ENCODE measurements at regions not wholly inside any gene's neighbourhood (a gene's known extent, or its start where the extent isn't known, plus 50 kb on each side); places are given as distances from the start of the nearest gene placed in this dataset.

DNA sequence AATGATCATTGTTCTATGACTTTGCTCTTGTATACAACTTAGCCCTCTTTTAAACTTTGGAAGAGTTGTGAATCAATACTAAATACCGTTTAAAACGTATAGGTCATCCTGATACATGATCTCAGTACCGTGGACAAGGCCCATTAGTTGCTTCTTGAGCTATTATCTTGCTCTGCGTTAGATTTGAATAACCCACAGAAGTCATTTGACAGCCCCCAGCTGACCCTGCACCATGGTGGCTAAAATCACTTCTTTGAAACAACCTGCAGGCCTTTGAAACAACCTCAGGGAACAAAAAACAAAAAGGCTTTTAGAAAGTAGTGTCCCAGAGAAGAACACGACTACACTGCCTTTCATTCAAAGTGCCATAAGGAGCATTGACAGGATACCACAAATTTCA lies 473.0 kb upstream of the ADGRL2 start:
- H3K4me3 ChIP-seq (ENCODE audit: extremely low read depth in 1 of 4, insufficient read depth in 2 of 4, low read depth in 3 of 4, low read length in 4 of 4), result no peak overlapping the region
- no peak overlapping the region for H3K9ac ChIP-seq (replicated peaks in 1 of 4; ENCODE audit: extremely low read depth in 1 of 4, low read depth in 3 of 4, low read length in 3 of 4)
- no peak overlapping the region for H3K23ac ChIP-seq (ENCODE audit: insufficient read length)
- H4K20me1 ChIP-seq (replicated peaks in 1 of 2; ENCODE audit: control insufficient read depth in 1 of 2, insufficient read depth in 2 of 2, low read length in 2 of 2), result no peaks in the 10 kb centered on the region
- H3K23me2 ChIP-seq (ENCODE audit: low read depth, low read length), result no peaks in the 10 kb centered on the region
- no peaks in the 10 kb centered on the region for H3K79me2 ChIP-seq (ENCODE audit: control insufficient read depth in 1 of 2, insufficient read depth in 2 of 2, low read length in 2 of 2)
- no peak overlapping the region for H4K8ac ChIP-seq (ENCODE audit: extremely low read depth, insufficient read depth, low read length)
- H3K36me3 ChIP-seq (ENCODE audit: control insufficient read depth in 2 of 4, insufficient read depth in 4 of 4, low read length in 3 of 4), result no peaks in the 10 kb centered on the region
- ChIA-PET POLR2A (ENCODE audit: partially characterized antibody) (no interaction called here), CTCF (ENCODE audit: partially characterized antibody) (interaction anchor here (0.6 to 1.4 kb wide), 3 partner anchors 12 to 229 kb away, joined by 3 to 4 read pairs (median 3); no protein-coding TSS in a partner anchor)
- H2AFZ ChIP-seq (ENCODE audit: low read length), result no peak overlapping the region
- H3K14ac ChIP-seq (ENCODE audit: insufficient read length), result no peak overlapping the region
- no peaks in the 10 kb centered on the region for H3K79me1 ChIP-seq (ENCODE audit: low read depth, low read length)
- H2BK5ac ChIP-seq (ENCODE audit: low read depth, low read length), result no peak overlapping the region
- no peak overlapping the region for H3K56ac ChIP-seq (replicated peaks; ENCODE audit: insufficient read length, low read depth, low read length)
- no peak overlapping the region for H2BK20ac ChIP-seq (ENCODE audit: low read length)
- no peak for TF ChIP-seq BCL11A (IDR thresholded peaks at IDR 0.05; ENCODE audit: low read depth in 2 of 2, low read length in 2 of 2)
- no peak for TF ChIP-seq EGR1 (IDR thresholded peaks at IDR 0.05; ENCODE audit: borderline replicate concordance, low read depth, low read length)
- no peak for TF ChIP-seq YY1 (IDR thresholded peaks at IDR 0.05; ENCODE audit: low read depth, low read length)
- TF ChIP-seq BACH1 (IDR thresholded peaks at IDR 0.05; ENCODE audit: low read length), result no peak
- H4K5ac ChIP-seq (ENCODE audit: insufficient read length, low read depth, low read length), result no peak overlapping the region
- H2BK15ac ChIP-seq (ENCODE audit: low read length), result no peak overlapping the region
- FAIRE-seq, result no peak
- H2BK120ac ChIP-seq (replicated peaks; ENCODE audit: low read depth, low read length), result no peak overlapping the region
- H2BK12ac ChIP-seq (ENCODE audit: low read depth, low read length), result no peak overlapping the region
- WGBS, 2 experiments (ENCODE audit: extremely low coverage in 1 of 2, insufficient coverage in 1 of 2, insufficient read length in 1 of 2, insufficient replicate concordance in 2 of 2, low coverage in 1 of 2, low lambda C conversion rate in 2 of 2, missing lambda C conversion rate in 1 of 2), result 83% methylated on average over 5 of the region's 5 CpGs; no CpG with 5 or more reads in 1 of the 2 experiments
- H4K91ac ChIP-seq (replicated peaks; ENCODE audit: insufficient read length, low read length), result no peak overlapping the region
- DNase-seq (ENCODE audit: low read depth in 1 of 2, low spot score in 2 of 2), result no peak
- H3K27ac ChIP-seq (ENCODE audit: low read depth, low read length), result no peak overlapping the region
- H2AK5ac ChIP-seq (ENCODE audit: low read depth, low read length), result no peak overlapping the region
- H3K27me3 ChIP-seq (replicated peaks in 1 of 4; ENCODE audit: control insufficient read depth in 3 of 4, extremely low read depth in 1 of 4, insufficient read depth in 3 of 4, low read length in 3 of 4), result no peaks in the 10 kb centered on the region
- H3K4me1 ChIP-seq (replicated peaks in 1 of 4; ENCODE audit: control insufficient read depth in 3 of 4, insufficient read depth in 4 of 4, low read length in 3 of 4), result peaks cover 0 to 6% (median 0%) of the 10 kb centered on the region in 4 experiments; a peak in 1 of 7 replicates
- no peak overlapping the region for H3K4ac ChIP-seq (replicated peaks; ENCODE audit: insufficient read length, low read depth, low read length)
- no peak overlapping the region for H3K4me2 ChIP-seq (ENCODE audit: insufficient read depth in 1 of 2, low read depth in 2 of 2, low read length in 2 of 2)
- H3K18ac ChIP-seq (ENCODE audit: extremely low read depth, low read length), result no peak overlapping the region
- H3K9me3 ChIP-seq (ENCODE audit: insufficient read depth in 2 of 2, low read depth in 1 of 2, low read length in 1 of 2), result no peaks in the 10 kb centered on the region

Data from H1 (cell line).